Ovary (tissue), 3 donors: ENCODE measurements at regions not wholly inside any gene's neighbourhood (a gene's known extent, or its start where the extent isn't known, plus 50 kb on each side); places are given as distances from the start of the nearest gene placed in this dataset.

ENCODE experiments used
- EP300 ChIP-seq: sonication (generic); formaldehyde crosslinking; IDR thresholded peaks from one replicate; pipeline ENCODE4 v1.6.1; 2017; ENCODE audit warnings: antibody characterized with exemption
- POLR2A ChIP-seq: fragments of 450-650 bp; IDR thresholded peaks from one replicate; pipeline ENCODE4 v1.6.1; 2017; ENCODE audit warnings: antibody characterized with exemption, mild to moderate bottlenecking, moderate library complexity
- TF ChIP-seq, protein P1 (sequence below), 3 donors: fragments of 450-650 bp in 2 of 3; fragments of 200-600 bp in 1 of 3; IDR thresholded peaks; one replicate each; pipeline versions ENCODE4 v1.5.1 to v1.8.0; 2016 to 2022; ENCODE audit warnings: antibody characterized with exemption in 3 of 3, mild to moderate bottlenecking in 1 of 3
- donor health status: DM: no; HTN: no; CAD: no.

- TF ChIP-seq POLR2A (no peak), EP300 (no peak)
- TF ChIP-seq, protein P1, sequence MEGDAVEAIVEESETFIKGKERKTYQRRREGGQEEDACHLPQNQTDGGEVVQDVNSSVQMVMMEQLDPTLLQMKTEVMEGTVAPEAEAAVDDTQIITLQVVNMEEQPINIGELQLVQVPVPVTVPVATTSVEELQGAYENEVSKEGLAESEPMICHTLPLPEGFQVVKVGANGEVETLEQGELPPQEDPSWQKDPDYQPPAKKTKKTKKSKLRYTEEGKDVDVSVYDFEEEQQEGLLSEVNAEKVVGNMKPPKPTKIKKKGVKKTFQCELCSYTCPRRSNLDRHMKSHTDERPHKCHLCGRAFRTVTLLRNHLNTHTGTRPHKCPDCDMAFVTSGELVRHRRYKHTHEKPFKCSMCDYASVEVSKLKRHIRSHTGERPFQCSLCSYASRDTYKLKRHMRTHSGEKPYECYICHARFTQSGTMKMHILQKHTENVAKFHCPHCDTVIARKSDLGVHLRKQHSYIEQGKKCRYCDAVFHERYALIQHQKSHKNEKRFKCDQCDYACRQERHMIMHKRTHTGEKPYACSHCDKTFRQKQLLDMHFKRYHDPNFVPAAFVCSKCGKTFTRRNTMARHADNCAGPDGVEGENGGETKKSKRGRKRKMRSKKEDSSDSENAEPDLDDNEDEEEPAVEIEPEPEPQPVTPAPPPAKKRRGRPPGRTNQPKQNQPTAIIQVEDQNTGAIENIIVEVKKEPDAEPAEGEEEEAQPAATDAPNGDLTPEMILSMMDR (IDR thresholded peaks at IDR 0.05): no peak
Observed at GRCh38 chr5:167312225-167312624, 979.2 kb upstream of the WWC1 start.
